HepG2 (cell line): ENCODE measurements at regions not wholly inside any gene's neighbourhood (a gene's known extent, or its start where the extent isn't known, plus 50 kb on each side); places are given as distances from the start of the nearest gene placed in this dataset.

Experiments used
- ATAC-seq: fragments of 200-7000 bp; cut with Tn5 transposase; 3 replicates; pipeline ENCODE4 v1.9.1; 2020; ENCODE audit warnings: mild to moderate bottlenecking, moderate library complexity
- BruUV-seq: library from RNA; stranded (reverse); fragments of 400-500 nt; replicated peaks from 2 replicates; lab custom pipeline; 2021; lab: Mats Ljungman, UMichigan
- CTCF ChIA-PET: fragments of 300-600 bp; formaldehyde crosslinking; extraction: SDS; loops from one replicate; lab custom pipeline; 2021; ENCODE audit warnings: low total read pairs, inconsistent platforms, low intra/inter-chr PET ratio; lab: Yijun Ruan, JAX
- POLR2A ChIA-PET: fragments of 350-600 bp; sonication (Branson Sonifier 250); formaldehyde crosslinking; loops from one replicate; lab custom pipeline; 2020; ENCODE audit warnings: antibody characterized with exemption, inconsistent platforms; lab: Yijun Ruan, JAX
- DNase-seq: peaks from one replicate; pipeline ENCODE4 v3.0.0-alpha.2; 2015; ENCODE audit warnings: low spot score
- FAIRE-seq: peaks from 3 replicates; lab custom pipeline; 2011; peaks lifted over from hg19 to GRCh38; lab: Jason Lieb, UNC
- H2AFZ ChIP-seq: one replicate; pipeline ENCODE4 v1.6.1; 2011; ENCODE audit warnings: low read length, inconsistent platforms
- H3K27ac ChIP-seq: fragments of 300-600 bp; 3 replicates; pipeline ENCODE4 v1.8.0; 2011; ENCODE audit warnings: mixed run types, mild to moderate bottlenecking, mixed read lengths, low read length, inconsistent platforms; ENCODE audit not compliant: insufficient read depth; ENCODE audit errors: extremely low read length
- H3K27me3 ChIP-seq, 2 experiments: fragments of 200-600 bp in 1 of 2; 2 replicates in 1 of 2; 3 replicates in 1 of 2; pipeline versions ENCODE4 v1.6.0 to v1.8.0; 2011; ENCODE audit warnings: low read length in 2 of 2, mild to moderate bottlenecking in 2 of 2, moderate library complexity in 2 of 2, inconsistent platforms in 1 of 2; ENCODE audit not compliant: insufficient read depth in 2 of 2, control insufficient read depth in 1 of 2
- H3K36me3 ChIP-seq, 2 experiments: fragments of 200-600 bp in 1 of 2; replicated peaks in 1 of 2; 2 replicates in 1 of 2; 3 replicates in 1 of 2; pipeline versions ENCODE4 v1.5.1 to v1.8.0; 2011; ENCODE audit warnings: low read length in 2 of 2, inconsistent platforms in 1 of 2; ENCODE audit not compliant: insufficient read depth in 2 of 2, control insufficient read depth in 1 of 2
- H3K4me1 ChIP-seq: 2 replicates; pipeline ENCODE4 v1.5.1; 2012; ENCODE audit warnings: low read length, inconsistent platforms; ENCODE audit not compliant: insufficient read depth
- H3K4me2 ChIP-seq: 2 replicates; pipeline ENCODE4 v1.6.0; 2011; ENCODE audit warnings: low read depth, low read length, inconsistent platforms
- H3K4me3 ChIP-seq, 3 experiments: fragments of 200-600 bp in 1 of 3; sonication (generic), shearing (Covaris generic) in 1 of 3; replicated peaks in 1 of 3; 2 replicates each; pipeline ENCODE4 v1.5.1; 2011 to 2016; ENCODE audit warnings: low read length in 3 of 3, inconsistent platforms in 2 of 3, low read depth in 2 of 3, mild to moderate bottlenecking in 2 of 3, control low read depth in 1 of 3, mixed read lengths in 1 of 3; ENCODE audit not compliant: insufficient read depth in 1 of 3
- H3K79me2 ChIP-seq: one replicate; pipeline ENCODE4 v1.6.1; 2011; ENCODE audit warnings: low read length, inconsistent platforms; ENCODE audit not compliant: insufficient read depth
- H3K9ac ChIP-seq: 2 replicates; pipeline ENCODE4 v1.6.0; 2011; ENCODE audit warnings: mild to moderate bottlenecking, low read depth, low read length, inconsistent platforms; ENCODE audit not compliant: insufficient read depth
- H3K9me3 ChIP-seq: 2 replicates; pipeline ENCODE4 v1.5.1; 2012; ENCODE audit warnings: mild to moderate bottlenecking, low read length
- H4K20me1 ChIP-seq: 2 replicates; pipeline ENCODE4 v1.6.0; 2011; ENCODE audit warnings: inconsistent platforms, mild to moderate bottlenecking, low read length, moderate library complexity; ENCODE audit not compliant: insufficient read depth
- ARID3A ChIP-seq: IDR thresholded peaks from 2 replicates; pipeline ENCODE4 v1.6.1; 2012; ENCODE audit warnings: low read depth, low read length, improper control_type of control experiment
- ARID4A ChIP-seq: sonication (generic); formaldehyde crosslinking; IDR thresholded peaks from 2 replicates; pipeline ENCODE4 v1.5.0; 2020; ENCODE audit warnings: mild to moderate bottlenecking, missing genetic modification reagents, borderline replicate concordance
- ASH2L ChIP-seq: fragments of 300-600, 200-600 bp; sonication (generic); IDR thresholded peaks from 2 replicates; pipeline ENCODE4 v1.7.0; 2017; ENCODE audit warnings: low read depth, mild to moderate bottlenecking, moderate library complexity, mixed read lengths, low read length; ENCODE audit not compliant: insufficient read length
- HMG20A ChIP-seq: IDR thresholded peaks from 2 replicates; pipeline ENCODE4 v1.6.1; 2016; ENCODE audit warnings: borderline replicate concordance
- KDM3A ChIP-seq: IDR thresholded peaks from 2 replicates; pipeline ENCODE4 v1.6.1; 2018; ENCODE audit warnings: low read depth, missing compliant biosample characterization
- SAFB2 ChIP-seq: sonication (generic); formaldehyde crosslinking; IDR thresholded peaks from 2 replicates; pipeline ENCODE4 v1.5.1; 2020; ENCODE audit warnings: missing genetic modification reagents, low read depth, mild to moderate bottlenecking, borderline replicate concordance
- SOX6 ChIP-seq, 2 experiments: fragments of 450-650 bp in 1 of 2; sonication (generic) in 1 of 2; formaldehyde crosslinking in 1 of 2; IDR thresholded peaks; 2 replicates each; pipeline versions ENCODE4 v1.4.0 to v1.6.1; 2017 to 2020; ENCODE audit warnings: antibody characterized with exemption in 1 of 2, mild to moderate bottlenecking in 1 of 2, missing genetic modification reagents in 1 of 2
- STAG1 ChIP-seq: sonication (generic); formaldehyde crosslinking; IDR thresholded peaks from 2 replicates; pipeline ENCODE4 v1.4.0; 2020; ENCODE audit warnings: missing genetic modification reagents
- TIGD3 ChIP-seq: sonication (generic); formaldehyde crosslinking; IDR thresholded peaks from 2 replicates; pipeline ENCODE4 v1.5.1; 2020; ENCODE audit warnings: mild to moderate bottlenecking, missing genetic modification reagents, borderline replicate concordance
- ZNF501 ChIP-seq: sonication (generic); formaldehyde crosslinking; IDR thresholded peaks from 2 replicates; pipeline ENCODE4 v1.5.1; 2020; ENCODE audit warnings: mild to moderate bottlenecking, moderate library complexity, missing genetic modification reagents
- ZNF780A ChIP-seq: sonication (generic); formaldehyde crosslinking; IDR thresholded peaks from 2 replicates; pipeline ENCODE4 v1.8.0; 2022; ENCODE audit warnings: mild to moderate bottlenecking, missing genetic modification reagents, moderate library complexity
- ZSCAN25 ChIP-seq: sonication (generic); formaldehyde crosslinking; IDR thresholded peaks from 2 replicates; pipeline ENCODE4 v1.8.0; 2022; ENCODE audit warnings: mild to moderate bottlenecking, missing genetic modification reagents
- WGBS: methylation state at CpG from one replicate; pipeline ENCODE4 v1.1.6; 2017; ENCODE audit warnings: low lambda C conversion rate; 5-methylcytosine and 5-hydroxymethylcytosine counted together
- in situ Hi-C: cut with HindIII; loops from 2 replicates; pipeline ENCODE4 v1.10.0; 2017; ENCODE audit warnings: low pct_unique_long_range_greater_than_20kb; ENCODE audit not compliant: extremely low pct_ligation_motif_present
- intact Hi-C: fragments of 100-400 bp; cut with micrococcal nuclease; formaldehyde crosslinking; loops from one replicate; pipeline ENCODE4 v1.10.0; 2022; ENCODE audit not compliant: unreplicated experiment

GRCh38 chr6:118714756-118715155 is 63.4 kb upstream of the CEP85L start:
- Histone ChIP-seq H3K79me2 (no peaks in the 10 kb centered on the region), H4K20me1 (no peaks in the 10 kb centered on the region), H3K36me3 (no peaks in the 10 kb centered on the region), H3K4me1 (no peaks in the 10 kb centered on the region), H3K4me3 (no peak overlapping the region), H3K4me2 (no peak overlapping the region), H3K9me3 (no peaks in the 10 kb centered on the region), H3K27me3 (peaks cover 0 to 29% of the 10 kb centered on the region in 2 experiments; a peak in 2 of 5 replicates), H3K9ac (no peak overlapping the region), H3K27ac (no peak overlapping the region), H2AFZ (no peak overlapping the region)
- POLR2A ChIA-PET = no interaction called here
- TF ChIP-seq SAFB2 (no peak), STAG1 (CRISPR knock-in tag) (no peak), ASH2L (no peak), ARID4A (no peak), HMG20A (CRISPR knock-in tag) (no peak), KDM3A (no peak), SOX6 (IDR thresholded peaks at IDR 0.05) (no peak), SOX6 (CRISPR knock-in tag; IDR thresholded peaks at IDR 0.05) (no peak), ZNF501 (CRISPR knock-in tag) (no peak), TIGD3 (CRISPR knock-in tag) (no peak), ARID3A (no peak), ZNF780A (no peak), ZSCAN25 (CRISPR knock-in tag) (no peak)
- no peak for FAIRE-seq
- intact Hi-C loops = no loop called here
- 32% methylated on average over 3 of the region's 3 CpGs for WGBS
- no peak for DNase-seq
- in situ Hi-C loops = no loop called here
- CTCF ChIA-PET = no interaction called here
- no peak for ATAC-seq
- BruUV-seq = no TSS peak
